ENCODE measurements at regions not wholly inside any gene's neighbourhood (a gene's known extent, or its start where the extent isn't known, plus 50 kb on each side); places are given as distances from the start of the nearest gene placed in this dataset.
"Not testable (repeated sequence)": the region's sequence is repeated elsewhere in the genome, so short reads cannot be mapped to it uniquely, and the experiment has no call there.

GRCh38 chr5:102069974-102070373, 226.1 kb downstream of the SLCO4C1 start:
- DNase-seq (ENCODE audit: extremely low read depth in 1 of 11, low read depth in 9 of 11, low spot score in 4 of 11) = no peak

GRCh38 chr5:102068870-102069269, 227.2 kb downstream of the SLCO4C1 start:
- DNase-seq (ENCODE audit: extremely low read depth in 1 of 11, low read depth in 9 of 11, low spot score in 4 of 11) = no peak

GRCh38 chr5:102049517-102049916, 246.6 kb downstream of the SLCO4C1 start:
- DNase-seq (ENCODE audit: extremely low read depth in 1 of 11, low read depth in 9 of 11, low spot score in 4 of 11) = peak in 2 of 11 donors; percentile 5 to 10

GRCh38 chr5:102048940-102049339, 247.1 kb downstream of the SLCO4C1 start:
- no peak for DNase-seq (ENCODE audit: extremely low read depth in 1 of 11, low read depth in 9 of 11, low spot score in 4 of 11)

- DNase-seq (ENCODE audit: extremely low read depth in 1 of 11, low read depth in 9 of 11, low spot score in 4 of 11) = not testable (repeated sequence)
Measured at GRCh38 chr5:102047073-102047472, 249.0 kb downstream of the SLCO4C1 start.

GRCh38 chr5:102040326-102040725, 255.8 kb downstream of the SLCO4C1 start:
- no peak for DNase-seq (ENCODE audit: extremely low read depth in 1 of 11, low read depth in 9 of 11, low spot score in 4 of 11)

GRCh38 chr5:102036927-102037326, 259.2 kb downstream of the SLCO4C1 start:
- no peak for DNase-seq (ENCODE audit: extremely low read depth in 1 of 11, low read depth in 9 of 11, low spot score in 4 of 11)

GRCh38 chr5:102031711-102032110, 264.4 kb downstream of the SLCO4C1 start:
- no peak for DNase-seq (ENCODE audit: extremely low read depth in 1 of 11, low read depth in 9 of 11, low spot score in 4 of 11)

- DNase-seq (ENCODE audit: extremely low read depth in 1 of 11, low read depth in 9 of 11, low spot score in 4 of 11) = no peak
Measured at GRCh38 chr5:102018690-102019089, 277.4 kb downstream of the SLCO4C1 start.

GRCh38 chr5:102018279-102018678, 277.8 kb downstream of the SLCO4C1 start:
- no peak for DNase-seq (ENCODE audit: extremely low read depth in 1 of 11, low read depth in 9 of 11, low spot score in 4 of 11)

GRCh38 chr5:102014371-102014770, 281.7 kb downstream of the SLCO4C1 start:
- no peak for DNase-seq (ENCODE audit: extremely low read depth in 1 of 11, low read depth in 9 of 11, low spot score in 4 of 11)

GRCh38 chr5:102010644-102011043, 285.4 kb downstream of the SLCO4C1 start:
- DNase-seq (ENCODE audit: extremely low read depth in 1 of 11, low read depth in 9 of 11, low spot score in 4 of 11) = no peak

GRCh38 chr5:101997235-101997634, 298.8 kb downstream of the SLCO4C1 start:
- DNase-seq (ENCODE audit: extremely low read depth in 1 of 11, low read depth in 9 of 11, low spot score in 4 of 11) = no peak

GRCh38 chr5:101995585-101995984, 300.5 kb downstream of the SLCO4C1 start:
- DNase-seq (ENCODE audit: extremely low read depth in 1 of 11, low read depth in 9 of 11, low spot score in 4 of 11) = peak in 5 of 11 donors; percentile 0 to 4 (median 3)

GRCh38 chr5:101991486-101991885, 304.6 kb downstream of the SLCO4C1 start:
- DNase-seq (ENCODE audit: extremely low read depth in 1 of 11, low read depth in 9 of 11, low spot score in 4 of 11) = no peak

- DNase-seq (ENCODE audit: extremely low read depth in 1 of 11, low read depth in 9 of 11, low spot score in 4 of 11) = no peak
Measured at GRCh38 chr5:101989659-101990058, 306.4 kb downstream of the SLCO4C1 start.

GRCh38 chr5:101977729-101978345, 318.2 kb downstream of the SLCO4C1 start:
- DNase-seq (ENCODE audit: extremely low read depth in 1 of 11, low read depth in 9 of 11, low spot score in 4 of 11) = peak in 10 of 11 donors; percentile 18 to 47 (median 30)

- no peak for DNase-seq (ENCODE audit: extremely low read depth in 1 of 11, low read depth in 9 of 11, low spot score in 4 of 11)
Measured at GRCh38 chr5:101976933-101977332, 319.2 kb downstream of the SLCO4C1 start.

- DNase-seq (ENCODE audit: extremely low read depth in 1 of 11, low read depth in 9 of 11, low spot score in 4 of 11) = no peak
Measured at GRCh38 chr5:101969742-101970141, 326.3 kb downstream of the SLCO4C1 start.

GRCh38 chr5:101966476-101966875, 329.6 kb downstream of the SLCO4C1 start:
- DNase-seq (ENCODE audit: extremely low read depth in 1 of 11, low read depth in 9 of 11, low spot score in 4 of 11) = no peak

GRCh38 chr5:101955891-101956290, 340.2 kb downstream of the SLCO4C1 start:
- no peak for DNase-seq (ENCODE audit: extremely low read depth in 1 of 11, low read depth in 9 of 11, low spot score in 4 of 11)

Measured in renal cortex interstitium (tissue), 11 donors.